Stimulated activated effector memory CD8-positive, alpha-beta T cell treated with anti-CD3 and anti-CD28 coated beads, Interleukin-12 subunit alpha, Interleukin-12 subunit beta, amount 100 ng/mL, for 72 hours (primary cell): ENCODE measurements at regions not wholly inside any gene's neighbourhood (a gene's known extent, or its start where the extent isn't known, plus 50 kb on each side); places are given as distances from the start of the nearest gene placed in this dataset.
"Not testable (repeated sequence)": the region's sequence is repeated elsewhere in the genome, so short reads cannot be mapped to it uniquely, and the experiment has no call there.

ENCODE experiments used
- ATAC-seq: fragments of 150-1000 bp; cut with Tn5 transposase; 2 replicates; pipeline ENCODE4 v1.10.0; 2021
- DNase-seq, 2 donors: peaks; one replicate each; pipeline ENCODE4 v3.0.0; 2021 to 2022; ENCODE audit warnings: low spot score in 2 of 2
- H3K27ac Mint-ChIP-seq: one replicate; pipeline ENCODE4 v1.8.0; 2022; ENCODE audit warnings: mild to moderate bottlenecking, mixed read lengths
- H3K36me3 Mint-ChIP-seq: one replicate; pipeline ENCODE4 v1.8.0; 2022; ENCODE audit warnings: mild to moderate bottlenecking, mixed read lengths
- H3K4me1 Mint-ChIP-seq: one replicate; pipeline ENCODE4 v1.8.0; 2022; ENCODE audit warnings: mixed read lengths
- H3K4me3 Mint-ChIP-seq: one replicate; pipeline ENCODE4 v1.8.0; 2022; ENCODE audit warnings: mild to moderate bottlenecking, mixed read lengths
- H3K9me3 Mint-ChIP-seq: one replicate; pipeline ENCODE4 v1.8.0; 2022; ENCODE audit warnings: mixed read lengths

DNA sequence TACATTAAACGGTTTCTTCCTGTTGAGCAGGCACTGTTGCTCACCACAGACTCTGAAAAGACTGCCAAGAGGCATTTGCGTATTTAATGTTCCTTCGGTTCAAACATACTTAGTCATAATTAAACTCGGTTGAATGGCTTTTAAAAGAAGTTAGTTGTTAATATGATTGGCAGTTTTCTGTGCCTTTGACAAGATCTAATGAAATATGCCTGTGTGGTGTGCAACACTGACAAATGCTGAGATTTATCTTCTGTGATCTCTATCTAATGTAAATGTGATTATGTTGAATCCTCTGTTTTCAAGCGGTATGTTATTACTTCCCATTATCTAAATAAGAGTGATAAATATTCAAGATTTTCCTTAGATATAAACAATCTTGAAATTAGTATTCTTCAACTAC is 1046.6 kb downstream of the CDH8 start:
- Mint-ChIP-seq H3K4me3 (no peak overlapping the region), H3K9me3 (peaks cover 20% of the 10 kb centered on the region), H3K27ac (no peak overlapping the region), H3K4me1 (no peaks in the 10 kb centered on the region), H3K36me3 (no peaks in the 10 kb centered on the region)
- no peak for ATAC-seq
- DNase-seq, result no peak

GRCh38 chr16:60979119-60979518 is 1057.1 kb downstream of the CDH8 start:
- no peaks in the 10 kb centered on the region for H3K36me3 Mint-ChIP-seq
- no peak overlapping the region for H3K4me3 Mint-ChIP-seq
- ATAC-seq (no peak), DNase-seq (no peak)
- no peaks in the 10 kb centered on the region for H3K4me1 Mint-ChIP-seq
- peaks cover 20% of the 10 kb centered on the region for H3K9me3 Mint-ChIP-seq
- no peak overlapping the region for H3K27ac Mint-ChIP-seq

DNA sequence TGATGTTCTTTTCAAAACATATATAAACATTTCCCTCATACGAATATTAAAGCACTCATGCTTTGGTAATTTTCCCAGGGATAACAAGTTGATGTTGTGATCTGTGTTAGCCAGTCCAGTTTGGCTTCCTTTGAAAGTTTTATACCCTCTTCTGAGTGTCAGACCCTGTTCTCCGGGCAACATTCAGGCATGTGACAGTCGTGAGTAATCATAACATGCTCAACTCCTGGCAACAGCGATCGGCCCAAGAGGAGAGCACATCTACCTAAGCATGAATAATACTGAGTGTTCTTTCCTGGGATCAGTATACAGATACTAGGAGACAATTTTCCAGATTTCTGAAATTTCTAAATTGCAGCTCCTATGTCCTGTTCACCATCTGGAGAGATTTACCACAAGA is 1086.4 kb downstream of the CDH8 start:
- Mint-ChIP-seq H3K4me3 (no peak overlapping the region), H3K27ac (no peak overlapping the region), H3K9me3 (peaks cover 17% of the 10 kb centered on the region), H3K4me1 (no peaks in the 10 kb centered on the region), H3K36me3 (no peaks in the 10 kb centered on the region)
- ATAC-seq, result no peak
- no peak for DNase-seq

DNA sequence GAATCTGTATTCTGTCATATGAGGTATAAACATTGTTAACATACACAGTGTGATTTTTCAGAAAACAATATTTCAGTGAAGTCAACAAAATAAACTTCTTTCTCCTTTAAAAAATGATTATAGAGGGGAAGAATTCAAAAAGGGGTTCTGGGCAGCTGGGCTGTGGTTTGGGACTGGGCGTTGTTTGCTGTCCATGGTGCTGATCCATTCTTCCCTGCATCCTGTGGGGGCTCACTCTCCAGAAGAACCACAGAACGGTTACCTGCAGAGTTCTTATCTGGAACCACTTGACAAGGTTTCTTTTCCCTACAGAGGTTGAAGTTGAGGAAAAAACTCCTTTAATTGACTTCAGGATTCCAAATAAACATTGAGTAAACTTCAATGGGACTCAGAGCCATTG is 1091.0 kb downstream of the CDH8 start:
- no peak overlapping the region for H3K27ac Mint-ChIP-seq
- DNase-seq (no peak), ATAC-seq (no peak)
- no peaks in the 10 kb centered on the region for H3K36me3 Mint-ChIP-seq
- H3K9me3 Mint-ChIP-seq, result peaks cover 5% of the 10 kb centered on the region
- no peaks in the 10 kb centered on the region for H3K4me1 Mint-ChIP-seq
- no peak overlapping the region for H3K4me3 Mint-ChIP-seq

- not testable (repeated sequence) for H3K36me3 Mint-ChIP-seq, DNase-seq, H3K4me1 Mint-ChIP-seq, ATAC-seq, H3K4me3 Mint-ChIP-seq, H3K27ac Mint-ChIP-seq
- H3K9me3 Mint-ChIP-seq, result peaks cover 21% of the 10 kb centered on the region
Observed at GRCh38 chr16:60936189-60936588, 1100.0 kb downstream of the CDH8 start.

DNA sequence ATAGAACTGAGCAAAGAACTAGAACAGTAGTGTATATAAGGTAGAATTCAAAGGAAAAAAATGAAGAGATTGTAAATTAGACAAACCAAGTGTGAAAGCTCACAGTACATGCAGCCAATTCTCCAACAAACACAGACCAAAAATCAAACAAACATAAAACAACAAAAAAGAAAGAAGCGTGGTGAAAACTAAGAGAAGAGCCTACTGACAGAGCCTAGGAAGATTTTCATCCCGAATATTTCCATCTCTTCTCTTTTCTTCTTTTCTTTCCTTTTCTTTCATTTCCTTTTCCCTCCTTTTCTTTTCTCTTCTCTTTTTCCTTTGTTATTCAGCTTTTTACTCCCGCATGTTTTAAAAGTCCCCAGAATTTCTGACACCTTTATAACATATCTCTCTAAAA is 1103.6 kb downstream of the CDH8 start:
- Mint-ChIP-seq H3K4me3 (no peak overlapping the region), H3K27ac (no peak overlapping the region), H3K4me1 (no peaks in the 10 kb centered on the region), H3K36me3 (no peaks in the 10 kb centered on the region), H3K9me3 (peaks cover 21% of the 10 kb centered on the region)
- ATAC-seq (no peak), DNase-seq (no peak)

DNA sequence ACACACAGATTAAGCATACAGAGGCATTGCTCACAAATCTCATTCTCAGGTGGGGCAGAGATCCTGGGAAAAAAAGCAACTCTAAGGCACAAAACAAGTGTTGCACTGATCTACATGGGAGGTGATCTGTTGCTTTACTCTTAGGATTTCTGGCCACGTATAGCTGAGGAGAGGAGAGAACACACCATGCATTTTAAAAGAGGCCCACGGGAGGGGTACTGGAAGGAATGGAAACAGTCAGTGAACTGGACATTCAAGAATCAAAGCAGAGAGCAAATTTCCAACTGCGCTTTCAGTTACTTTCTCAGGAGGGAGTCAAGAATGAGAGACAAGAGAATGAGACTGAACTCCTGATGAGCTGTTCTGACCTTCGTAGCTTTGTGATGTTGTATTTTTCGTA is 1105.9 kb downstream of the CDH8 start:
- Mint-ChIP-seq H3K9me3 (peaks cover 16% of the 10 kb centered on the region), H3K4me3 (no peak overlapping the region), H3K4me1 (no peaks in the 10 kb centered on the region), H3K36me3 (no peaks in the 10 kb centered on the region), H3K27ac (no peak overlapping the region)
- ATAC-seq (no peak), DNase-seq (no peak)

GRCh38 chr16:60922920-60923319 is 1113.3 kb downstream of the CDH8 start:
- ATAC-seq, result no peak
- peaks cover 12% of the 10 kb centered on the region for H3K9me3 Mint-ChIP-seq
- H3K27ac Mint-ChIP-seq, result no peak overlapping the region
- no peaks in the 10 kb centered on the region for H3K36me3 Mint-ChIP-seq
- no peak for DNase-seq
- no peaks in the 10 kb centered on the region for H3K4me1 Mint-ChIP-seq
- H3K4me3 Mint-ChIP-seq, result no peak overlapping the region

DNA sequence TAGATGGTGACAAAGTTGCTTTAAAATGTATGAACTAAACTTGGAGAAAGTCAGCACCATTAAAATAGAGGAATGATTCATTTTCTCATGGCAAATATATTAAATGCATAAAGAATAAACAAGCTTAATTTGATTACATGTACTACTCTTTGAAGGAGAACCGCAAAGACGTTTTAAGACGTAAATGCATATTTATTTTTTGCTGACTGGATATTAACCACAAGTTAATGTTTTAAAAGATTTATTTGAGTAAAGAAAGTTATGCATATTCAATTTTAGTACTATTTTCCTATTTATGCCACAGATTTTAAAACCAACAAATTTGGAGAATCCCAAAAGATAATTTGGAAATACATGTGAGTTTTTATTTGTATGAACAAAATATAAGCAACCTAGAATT is 1121.9 kb downstream of the CDH8 start:
- H3K4me1 Mint-ChIP-seq, result no peaks in the 10 kb centered on the region
- no peak overlapping the region for H3K27ac Mint-ChIP-seq
- DNase-seq, result no peak
- H3K4me3 Mint-ChIP-seq, result no peak overlapping the region
- no peaks in the 10 kb centered on the region for H3K36me3 Mint-ChIP-seq
- no peak for ATAC-seq
- H3K9me3 Mint-ChIP-seq, result peaks cover 16% of the 10 kb centered on the region

DNA sequence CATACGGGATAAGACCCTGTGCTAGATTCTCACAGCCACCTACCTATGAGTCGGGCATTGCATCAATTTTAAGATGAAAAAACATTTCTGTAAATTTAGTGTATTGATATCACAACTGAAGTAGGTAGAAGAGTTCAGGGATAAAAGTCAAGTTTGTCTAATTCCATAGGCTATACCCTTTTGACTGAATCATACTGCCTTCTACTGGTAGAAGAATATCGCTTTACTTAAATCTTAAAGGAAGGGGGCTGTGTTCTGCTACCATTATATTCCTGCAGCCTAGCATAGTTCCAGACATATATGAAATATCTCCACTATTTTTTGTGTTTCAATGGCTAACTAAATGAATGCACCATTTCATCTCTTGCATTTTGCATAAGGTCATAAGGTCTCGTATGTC is 1128.6 kb downstream of the CDH8 start:
- Mint-ChIP-seq H3K4me3 (no peak overlapping the region), H3K27ac (no peak overlapping the region), H3K36me3 (no peaks in the 10 kb centered on the region), H3K9me3 (peaks cover 21% of the 10 kb centered on the region), H3K4me1 (no peaks in the 10 kb centered on the region)
- no peak for DNase-seq
- ATAC-seq, result no peak

DNA sequence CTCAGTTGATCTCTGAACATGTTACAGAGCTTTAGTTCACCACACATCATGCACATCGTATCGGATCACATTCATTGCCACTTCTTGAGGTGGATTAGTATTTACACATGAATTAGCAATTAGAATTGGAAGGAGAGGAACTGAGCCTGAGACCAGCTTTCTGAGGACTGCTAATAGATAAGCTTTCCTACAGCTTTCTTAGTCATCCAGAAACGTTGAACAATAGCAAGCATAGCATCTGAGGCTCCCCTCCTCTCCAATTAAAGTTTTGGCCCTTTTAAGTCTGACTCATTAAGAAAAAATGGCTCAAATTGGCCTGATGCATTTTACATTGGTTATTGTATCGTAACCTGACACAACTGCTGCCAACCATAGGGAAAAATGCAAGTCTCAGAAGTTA is 1130.4 kb downstream of the CDH8 start:
- H3K27ac Mint-ChIP-seq, result no peak overlapping the region
- H3K4me3 Mint-ChIP-seq, result no peak overlapping the region
- no peak for ATAC-seq
- H3K4me1 Mint-ChIP-seq, result no peaks in the 10 kb centered on the region
- peaks cover 16% of the 10 kb centered on the region for H3K9me3 Mint-ChIP-seq
- H3K36me3 Mint-ChIP-seq, result no peaks in the 10 kb centered on the region
- DNase-seq, result no peak

- H3K9me3 Mint-ChIP-seq, result peaks cover 18% of the 10 kb centered on the region
- H3K36me3 Mint-ChIP-seq, result no peaks in the 10 kb centered on the region
- ATAC-seq (no peak), DNase-seq (no peak)
- no peak overlapping the region for H3K27ac Mint-ChIP-seq
- no peak overlapping the region for H3K4me3 Mint-ChIP-seq
- H3K4me1 Mint-ChIP-seq, result no peaks in the 10 kb centered on the region
Observed at GRCh38 chr16:60902114-60902513, 1134.1 kb downstream of the CDH8 start.

GRCh38 chr16:60882816-60883215 is 1153.4 kb downstream of the CDH8 start:
- peaks cover 11% of the 10 kb centered on the region for H3K9me3 Mint-ChIP-seq
- no peaks in the 10 kb centered on the region for H3K4me1 Mint-ChIP-seq
- H3K36me3 Mint-ChIP-seq, result no peaks in the 10 kb centered on the region
- ATAC-seq, result no peak
- no peak overlapping the region for H3K4me3 Mint-ChIP-seq
- no peak overlapping the region for H3K27ac Mint-ChIP-seq
- DNase-seq, result no peak

- ATAC-seq (no peak), DNase-seq (no peak)
- no peaks in the 10 kb centered on the region for H3K36me3 Mint-ChIP-seq
- H3K4me3 Mint-ChIP-seq, result no peak overlapping the region
- peaks cover 10% of the 10 kb centered on the region for H3K9me3 Mint-ChIP-seq
- no peaks in the 10 kb centered on the region for H3K4me1 Mint-ChIP-seq
- H3K27ac Mint-ChIP-seq, result no peak overlapping the region
Observed at GRCh38 chr16:60852635-60853034, 1183.6 kb downstream of the CDH8 start.

- no peaks in the 10 kb centered on the region for H3K36me3 Mint-ChIP-seq
- peaks cover 19% of the 10 kb centered on the region for H3K9me3 Mint-ChIP-seq
- H3K4me3 Mint-ChIP-seq, result no peak overlapping the region
- DNase-seq, result no peak
- H3K27ac Mint-ChIP-seq, result no peak overlapping the region
- no peak for ATAC-seq
- no peaks in the 10 kb centered on the region for H3K4me1 Mint-ChIP-seq
Observed at GRCh38 chr16:60821661-60822060, 1214.6 kb downstream of the CDH8 start.

GRCh38 chr16:60820361-60820760 is 1215.9 kb downstream of the CDH8 start:
- DNase-seq, result no peak

GRCh38 chr16:60818465-60818864 is 1217.8 kb downstream of the CDH8 start:
- Mint-ChIP-seq H3K9me3 (peaks cover 13% of the 10 kb centered on the region), H3K4me1 (no peaks in the 10 kb centered on the region), H3K27ac (no peak overlapping the region), H3K36me3 (no peaks in the 10 kb centered on the region), H3K4me3 (no peak overlapping the region)
- DNase-seq, result no peak
- ATAC-seq, result no peak

More at GRCh38 chr16:60820361-60820760, 1215.9 kb downstream of the CDH8 start:
- no peak for ATAC-seq
- Mint-ChIP-seq H3K9me3 (peaks cover 20% of the 10 kb centered on the region), H3K4me3 (no peak overlapping the region), H3K27ac (no peak overlapping the region), H3K4me1 (no peaks in the 10 kb centered on the region), H3K36me3 (no peaks in the 10 kb centered on the region)
